ENCODE measurements at regions not wholly inside any gene's neighbourhood (a gene's known extent, or its start where the extent isn't known, plus 50 kb on each side); places are given as distances from the start of the nearest gene placed in this dataset.

DNA sequence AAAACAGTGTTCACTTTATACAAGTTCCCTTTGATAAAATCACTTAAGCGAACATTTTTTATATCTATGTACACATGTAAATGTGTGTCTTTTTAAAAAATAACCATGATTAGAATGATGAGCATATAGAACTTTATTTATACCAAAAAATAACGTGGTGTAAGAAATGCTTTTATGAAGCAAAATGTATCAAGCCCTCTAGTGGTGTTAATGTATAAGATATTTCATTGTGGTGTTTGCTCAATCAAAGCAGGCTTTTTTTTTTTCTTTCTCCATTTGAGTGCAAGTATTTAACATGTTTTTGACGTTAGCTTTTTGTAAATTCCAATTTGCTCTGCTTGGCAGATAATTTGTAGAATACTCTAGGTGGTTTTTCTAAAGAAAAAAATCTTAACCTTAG, 2092.4 kb upstream of the TENM3 start:
- no peaks in the 10 kb centered on the region for H3K27me3 ChIP-seq (replicated peaks; ENCODE audit: control insufficient read depth, insufficient read depth, low read length)
- H3K36me3 ChIP-seq (ENCODE audit: control insufficient read depth, insufficient read depth, low read length), result no peaks in the 10 kb centered on the region
- TF ChIP-seq, protein P1, sequence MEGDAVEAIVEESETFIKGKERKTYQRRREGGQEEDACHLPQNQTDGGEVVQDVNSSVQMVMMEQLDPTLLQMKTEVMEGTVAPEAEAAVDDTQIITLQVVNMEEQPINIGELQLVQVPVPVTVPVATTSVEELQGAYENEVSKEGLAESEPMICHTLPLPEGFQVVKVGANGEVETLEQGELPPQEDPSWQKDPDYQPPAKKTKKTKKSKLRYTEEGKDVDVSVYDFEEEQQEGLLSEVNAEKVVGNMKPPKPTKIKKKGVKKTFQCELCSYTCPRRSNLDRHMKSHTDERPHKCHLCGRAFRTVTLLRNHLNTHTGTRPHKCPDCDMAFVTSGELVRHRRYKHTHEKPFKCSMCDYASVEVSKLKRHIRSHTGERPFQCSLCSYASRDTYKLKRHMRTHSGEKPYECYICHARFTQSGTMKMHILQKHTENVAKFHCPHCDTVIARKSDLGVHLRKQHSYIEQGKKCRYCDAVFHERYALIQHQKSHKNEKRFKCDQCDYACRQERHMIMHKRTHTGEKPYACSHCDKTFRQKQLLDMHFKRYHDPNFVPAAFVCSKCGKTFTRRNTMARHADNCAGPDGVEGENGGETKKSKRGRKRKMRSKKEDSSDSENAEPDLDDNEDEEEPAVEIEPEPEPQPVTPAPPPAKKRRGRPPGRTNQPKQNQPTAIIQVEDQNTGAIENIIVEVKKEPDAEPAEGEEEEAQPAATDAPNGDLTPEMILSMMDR (IDR thresholded peaks at IDR 0.05; ENCODE audit: insufficient read depth in 1 of 2, low read depth in 1 of 2, low read length in 1 of 2, severe bottlenecking in 1 of 2, unreplicated experiment in 1 of 2), result peak; percentile 40 to 56
- DNase-seq, result no peak
- no peaks in the 10 kb centered on the region for H3K36me3 Mint-ChIP-seq (ENCODE audit: insufficient read depth, unreplicated experiment)
- intact Hi-C loops (cut with micrococcal nuclease; ENCODE audit: unreplicated experiment), result loop anchor here (1.0 kb wide), 2 partner anchors 91 to 284 kb away; no protein-coding TSS in a partner anchor
- H3K27ac Mint-ChIP-seq (ENCODE audit: unreplicated experiment), result no peak overlapping the region
- no peaks in the 10 kb centered on the region for H3K4me1 ChIP-seq
- no peak overlapping the region for H3K4me3 ChIP-seq (ENCODE audit: low read depth, low read length)
- H3K9me3 Mint-ChIP-seq (ENCODE audit: unreplicated experiment), result no peaks in the 10 kb centered on the region
- POLR2A ChIA-PET, result no interaction called here
- CTCF ChIA-PET, result no interaction called here
- no peak overlapping the region for H3K4me3 Mint-ChIP-seq (ENCODE audit: unreplicated experiment)
- no peaks in the 10 kb centered on the region for H3K4me1 Mint-ChIP-seq (ENCODE audit: low read depth, unreplicated experiment)
- no peaks in the 10 kb centered on the region for H3K9me3 ChIP-seq
- peaks cover 3% of the 10 kb centered on the region for H3K27me3 Mint-ChIP-seq (ENCODE audit: insufficient read depth, unreplicated experiment)
- no TSS peak for BruUV-seq (replicated peaks)

DNA sequence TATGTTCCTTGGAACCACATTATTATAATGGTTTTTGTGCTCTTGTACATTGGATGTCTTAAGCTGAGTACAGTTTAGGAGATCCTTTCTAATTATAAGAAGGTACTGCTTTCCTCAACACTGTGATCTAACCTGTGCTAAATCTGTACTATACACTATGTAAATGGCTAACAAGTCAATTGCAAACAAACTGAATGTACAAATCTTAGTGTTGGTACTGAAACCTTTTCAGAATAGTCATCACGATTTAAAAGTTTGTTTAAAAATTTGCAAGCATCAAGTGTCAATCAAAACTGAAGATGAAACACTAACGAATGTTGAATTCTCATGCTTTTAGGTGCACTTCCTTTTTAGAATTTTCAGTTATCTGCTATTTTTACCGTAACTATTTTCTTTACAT, 2090.4 kb upstream of the TENM3 start:
- Histone ChIP-seq H3K4me1 (no peaks in the 10 kb centered on the region), H3K27me3 (replicated peaks; ENCODE audit: control insufficient read depth, insufficient read depth, low read length) (no peaks in the 10 kb centered on the region), H3K9me3 (no peaks in the 10 kb centered on the region), H3K36me3 (ENCODE audit: control insufficient read depth, insufficient read depth, low read length) (no peaks in the 10 kb centered on the region), H3K4me3 (ENCODE audit: low read depth, low read length) (no peak overlapping the region)
- no peaks in the 10 kb centered on the region for H3K36me3 Mint-ChIP-seq (ENCODE audit: insufficient read depth, unreplicated experiment)
- no peak for DNase-seq
- no peaks in the 10 kb centered on the region for H3K27me3 Mint-ChIP-seq (ENCODE audit: insufficient read depth, unreplicated experiment)
- no peaks in the 10 kb centered on the region for H3K9me3 Mint-ChIP-seq (ENCODE audit: unreplicated experiment)
- POLR2A ChIA-PET, result no interaction called here
- H3K4me3 Mint-ChIP-seq (ENCODE audit: unreplicated experiment), result no peak overlapping the region
- BruUV-seq (replicated peaks), result no TSS peak
- CTCF ChIA-PET, result interaction anchor here (0.5 kb wide), 1 partner anchor 128 kb away, joined by 3 read pairs; no protein-coding TSS in a partner anchor
- TF ChIP-seq, protein P1 (IDR thresholded peaks at IDR 0.05; ENCODE audit: insufficient read depth in 1 of 2, low read depth in 1 of 2, low read length in 1 of 2, severe bottlenecking in 1 of 2, unreplicated experiment in 1 of 2), result no peak
- H3K27ac Mint-ChIP-seq (ENCODE audit: unreplicated experiment), result no peak overlapping the region
- no peaks in the 10 kb centered on the region for H3K4me1 Mint-ChIP-seq (ENCODE audit: low read depth, unreplicated experiment)
- intact Hi-C loops (cut with micrococcal nuclease; ENCODE audit: unreplicated experiment), result no loop called here

- no peak overlapping the region for H3K27ac Mint-ChIP-seq (ENCODE audit: unreplicated experiment)
- Histone ChIP-seq H3K36me3 (ENCODE audit: control insufficient read depth, insufficient read depth, low read length) (no peaks in the 10 kb centered on the region), H3K4me3 (ENCODE audit: low read depth, low read length) (no peak overlapping the region), H3K27me3 (replicated peaks; ENCODE audit: control insufficient read depth, insufficient read depth, low read length) (no peaks in the 10 kb centered on the region), H3K9me3 (no peaks in the 10 kb centered on the region), H3K4me1 (no peaks in the 10 kb centered on the region)
- intact Hi-C loops (cut with micrococcal nuclease; ENCODE audit: unreplicated experiment), result no loop called here
- DNase-seq, result no peak
- H3K36me3 Mint-ChIP-seq (ENCODE audit: insufficient read depth, unreplicated experiment), result no peaks in the 10 kb centered on the region
- H3K4me3 Mint-ChIP-seq (ENCODE audit: unreplicated experiment), result no peak overlapping the region
- POLR2A ChIA-PET, result no interaction called here
- H3K4me1 Mint-ChIP-seq (ENCODE audit: low read depth, unreplicated experiment), result no peaks in the 10 kb centered on the region
- BruUV-seq (replicated peaks), result no TSS peak
- CTCF ChIA-PET, result no interaction called here
- H3K9me3 Mint-ChIP-seq (ENCODE audit: unreplicated experiment), result no peaks in the 10 kb centered on the region
- TF ChIP-seq, protein P1 (IDR thresholded peaks at IDR 0.05; ENCODE audit: insufficient read depth in 1 of 2, low read depth in 1 of 2, low read length in 1 of 2, severe bottlenecking in 1 of 2, unreplicated experiment in 1 of 2), result no peak
- H3K27me3 Mint-ChIP-seq (ENCODE audit: insufficient read depth, unreplicated experiment), result peaks cover 3% of the 10 kb centered on the region
Measured at GRCh38 chr4:180153587-180153986, 2089.6 kb upstream of the TENM3 start.

Measured in Caco-2 (cell line).